Endothelial cell of umbilical vein (primary cell): ENCODE measurements at regions not wholly inside any gene's neighbourhood (a gene's known extent, or its start where the extent isn't known, plus 50 kb on each side); places are given as distances from the start of the nearest gene placed in this dataset.

ENCODE experiments used
- BruUV-seq: library from RNA; stranded (reverse); fragments of 400-500 nt; replicated peaks from 2 replicates; lab custom pipeline; 2021; lab: Mats Ljungman, UMichigan
- CTCF ChIA-PET: fragments of 300-600, 350-600 bp; sonication (Branson Sonifier 250); formaldehyde crosslinking; loops from one replicate; lab custom pipeline; 2021; ENCODE audit warnings: antibody characterized with exemption, inconsistent platforms; lab: Charles Lee
- POLR2A ChIA-PET: fragments of 300-600, 350-600 bp; sonication (Branson Sonifier 250); formaldehyde crosslinking; loops from one replicate; lab custom pipeline; 2021; ENCODE audit warnings: antibody characterized with exemption, inconsistent platforms; lab: Charles Lee
- DNase-seq: peaks from one replicate; pipeline ENCODE4 v3.0.0-alpha.2; 2011; ENCODE audit warnings: low read depth, low spot score
- FAIRE-seq: peaks from 2 replicates; lab custom pipeline; 2011; peaks lifted over from hg19 to GRCh38; lab: Jason Lieb, UNC
- H2AFZ ChIP-seq: 2 replicates; pipeline ENCODE4 v1.6.0; 2012; ENCODE audit warnings: low read depth, low read length, control low read depth, inconsistent platforms
- H3K27ac ChIP-seq: 2 replicates; pipeline ENCODE4 v1.5.1; 2011; ENCODE audit warnings: low read depth, mild to moderate bottlenecking, control low read depth, low read length, moderate library complexity; ENCODE audit not compliant: insufficient read depth
- H3K27me3 ChIP-seq, 2 experiments: 2 replicates each; pipeline versions ENCODE4 v1.6.0 to v1.6.1; 2011; ENCODE audit warnings: low read length in 2 of 2, mixed read lengths in 1 of 2; ENCODE audit not compliant: control insufficient read depth in 2 of 2, insufficient read depth in 2 of 2
- H3K36me3 ChIP-seq, 2 experiments: 2 replicates in 1 of 2; 3 replicates in 1 of 2; pipeline ENCODE4 v1.5.1; 2011; ENCODE audit warnings: low read length in 2 of 2, mild to moderate bottlenecking in 1 of 2, moderate library complexity in 1 of 2; ENCODE audit not compliant: control insufficient read depth in 2 of 2, insufficient read depth in 2 of 2; ENCODE audit errors: extremely low read depth in 1 of 2
- H3K4me1 ChIP-seq: 3 replicates; pipeline ENCODE4 v1.5.1; 2011; ENCODE audit warnings: mild to moderate bottlenecking, low read length; ENCODE audit not compliant: control insufficient read depth, insufficient read depth; ENCODE audit errors: extremely low read depth
- H3K4me2 ChIP-seq: 2 replicates; pipeline ENCODE4 v1.6.1; 2011; ENCODE audit warnings: low read length, control low read depth, mixed read lengths; ENCODE audit not compliant: insufficient read depth
- H3K4me3 ChIP-seq, 3 experiments: fragments of 200-600 bp in 1 of 3; sonication (generic), shearing (Covaris generic) in 1 of 3; replicated peaks in 1 of 3; 2 replicates each; pipeline ENCODE4 v1.5.1; 2011 to 2016; ENCODE audit warnings: control low read depth in 3 of 3, low read length in 3 of 3, mild to moderate bottlenecking in 2 of 3, inconsistent platforms in 1 of 3, low read depth in 1 of 3, moderate library complexity in 1 of 3; ENCODE audit not compliant: insufficient read depth in 1 of 3
- H3K79me2 ChIP-seq: 2 replicates; pipeline ENCODE4 v1.6.0; 2012; ENCODE audit warnings: low read length, inconsistent platforms; ENCODE audit not compliant: control insufficient read depth, insufficient read depth
- H3K9ac ChIP-seq: replicated peaks from 2 replicates; pipeline ENCODE3; 2011; ENCODE audit warnings: low read length, control low read depth; ENCODE audit not compliant: insufficient read depth; ENCODE audit errors: extremely low read depth
- H3K9me1 ChIP-seq: replicated peaks from 3 replicates; pipeline ENCODE4 v1.6.0; 2011; ENCODE audit warnings: mild to moderate bottlenecking, low read length; ENCODE audit not compliant: control insufficient read depth, insufficient read depth; ENCODE audit errors: extremely low read depth
- H3K9me3 ChIP-seq: replicated peaks from 2 replicates; pipeline ENCODE4 v1.5.1; 2012; ENCODE audit warnings: low read length, inconsistent platforms; ENCODE audit not compliant: control insufficient read depth, insufficient read depth
- H4K20me1 ChIP-seq: replicated peaks from 2 replicates; pipeline ENCODE3; 2011; ENCODE audit warnings: mild to moderate bottlenecking, low read length; ENCODE audit not compliant: control insufficient read depth, insufficient read depth; ENCODE audit errors: extremely low read depth
- CTCF ChIP-seq, 2 donors: IDR thresholded peaks; 1 replicate in 1 of 2; 2 replicates in 1 of 2; pipeline ENCODE4 v1.5.1; 2011; ENCODE audit warnings: low read length in 2 of 2, mild to moderate bottlenecking in 2 of 2, moderate library complexity in 2 of 2, control low read depth in 1 of 2, inconsistent platforms in 1 of 2, low read depth in 1 of 2; ENCODE audit not compliant: insufficient read depth in 1 of 2; ENCODE audit errors: extremely low read depth in 1 of 2
- EZH2 ChIP-seq: IDR thresholded peaks from 2 replicates; pipeline ENCODE4 v1.6.1; 2012; ENCODE audit warnings: borderline replicate concordance, low read depth, mild to moderate bottlenecking, moderate library complexity, low read length, inconsistent platforms; ENCODE audit not compliant: severe bottlenecking
- FOS ChIP-seq: IDR thresholded peaks from 2 replicates; pipeline ENCODE4 v1.6.1; 2011; ENCODE audit warnings: mild to moderate bottlenecking, low read length, moderate library complexity, borderline replicate concordance; ENCODE audit not compliant: insufficient read depth
- GATA2 ChIP-seq: IDR thresholded peaks from 2 replicates; pipeline ENCODE4 v1.7.0; 2011; ENCODE audit warnings: low read depth, mild to moderate bottlenecking, moderate library complexity, mixed read lengths, low read length; ENCODE audit not compliant: insufficient read length, insufficient read depth
- JUN ChIP-seq: IDR thresholded peaks from 2 replicates; pipeline ENCODE4 v1.6.1; 2011; ENCODE audit warnings: borderline replicate concordance, low read depth; ENCODE audit not compliant: insufficient read length, insufficient read depth
- MYC ChIP-seq: IDR thresholded peaks from one replicate; pipeline ENCODE4 v1.6.1; 2011; ENCODE audit warnings: mild to moderate bottlenecking, low read depth, low read length
- POLR2A ChIP-seq: IDR thresholded peaks from 2 replicates; pipeline ENCODE4 v1.6.1; 2012; ENCODE audit warnings: low read depth, mild to moderate bottlenecking, control low read depth, low read length
- POLR2AphosphoS5 ChIP-seq: IDR thresholded peaks from 2 replicates; pipeline ENCODE4 v1.6.1; 2012; ENCODE audit warnings: low read depth, mild to moderate bottlenecking, control low read depth, low read length, moderate library complexity; ENCODE audit not compliant: insufficient read depth
- dilution Hi-C: fragments of 300-500 bp; cut with MboI; formaldehyde crosslinking; loops from one replicate; pipeline ENCODE4 v1.15.0; 2019; ENCODE audit warnings: low sequenced_read_pairs; ENCODE audit not compliant: extremely low pct_ligation_motif_present
- intact Hi-C: fragments of 100-400 bp; cut with micrococcal nuclease; formaldehyde crosslinking; loops from one replicate; pipeline ENCODE4 v1.10.0; 2022
- TF ChIP-seq, protein P1 (sequence below): IDR thresholded peaks from 2 replicates; pipeline ENCODE4 v1.6.1; 2011; ENCODE audit not compliant: insufficient read depth, insufficient read length

GRCh38 chr5:36355516-36355915 lies 53.8 kb upstream of the RANBP3L start:
- no peaks in the 10 kb centered on the region for H3K9me3 ChIP-seq
- no TSS peak for BruUV-seq
- no peak overlapping the region for H3K9ac ChIP-seq
- ChIA-PET CTCF (interaction anchor here (1.6 kb wide), 1 partner anchor 12 kb away, joined by 3 read pairs; no protein-coding TSS in a partner anchor), POLR2A (no interaction called here)
- H3K79me2 ChIP-seq, result no peaks in the 10 kb centered on the region
- no peaks in the 10 kb centered on the region for H4K20me1 ChIP-seq
- H3K27me3 ChIP-seq, result no peaks in the 10 kb centered on the region
- no peak overlapping the region for H2AFZ ChIP-seq
- no peaks in the 10 kb centered on the region for H3K4me1 ChIP-seq
- dilution Hi-C loops (no loop called here), intact Hi-C loops (no loop called here)
- no peak overlapping the region for H3K4me3 ChIP-seq
- H3K4me2 ChIP-seq, result no peak overlapping the region
- H3K36me3 ChIP-seq, result no peaks in the 10 kb centered on the region
- DNase-seq (no peak), FAIRE-seq (no peak)
- H3K9me1 ChIP-seq, result no peaks in the 10 kb centered on the region
- no peak overlapping the region for H3K27ac ChIP-seq
- TF ChIP-seq EZH2 (no peak), POLR2A (no peak), FOS (no peak), MYC (no peak), GATA2 (no peak), CTCF (IDR thresholded peaks at IDR 0.05; ENCODE audit: extremely low read depth in 1 of 2, insufficient read depth in 1 of 2, low read depth in 1 of 2, low read length in 2 of 2) (no peak), POLR2AphosphoS5 (no peak), JUN (no peak)
- TF ChIP-seq, protein P1, sequence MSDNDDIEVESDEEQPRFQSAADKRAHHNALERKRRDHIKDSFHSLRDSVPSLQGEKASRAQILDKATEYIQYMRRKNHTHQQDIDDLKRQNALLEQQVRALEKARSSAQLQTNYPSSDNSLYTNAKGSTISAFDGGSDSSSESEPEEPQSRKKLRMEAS, result no peak
